Panc1 (cell line): ENCODE measurements at regions not wholly inside any gene's neighbourhood (a gene's known extent, or its start where the extent isn't known, plus 50 kb on each side); places are given as distances from the start of the nearest gene placed in this dataset.
A peak's percentile ranks its signal among the peaks of the same experiment; 100 is the strongest.

Experiments
- ATAC-seq: fragments of 200-7000 bp; cut with Tn5 transposase; 2 replicates; pipeline ENCODE4 v1.9.1; 2020; ENCODE audit warnings: mild to moderate bottlenecking, moderate library complexity
- BruUV-seq: library from RNA; stranded (reverse); fragments of 400-500 nt; replicated peaks from 2 replicates; lab custom pipeline; 2021; lab: Mats Ljungman, UMichigan
- CTCF ChIA-PET: fragments of 300-600 bp; sonication (Branson Sonifier 250); formaldehyde crosslinking; loops from one replicate; lab custom pipeline; 2022; ENCODE audit warnings: antibody characterized with exemption; lab: Charles Lee
- POLR2A ChIA-PET: fragments of 300-600 bp; sonication (Branson Sonifier 250); formaldehyde crosslinking; loops from one replicate; lab custom pipeline; 2022; ENCODE audit warnings: antibody characterized with exemption; lab: Charles Lee
- DNase-seq: peaks from one replicate; pipeline ENCODE4 v3.0.0-alpha.2; 2010; ENCODE audit warnings: low read depth, low spot score
- H3K27ac ChIP-seq: 2 replicates; pipeline ENCODE4 v1.5.1; 2011; ENCODE audit warnings: mild to moderate bottlenecking, low read length, inconsistent platforms
- H3K27me3 ChIP-seq: fragments of 200-500 bp; sonication (Bioruptor generic); 2 replicates; pipeline ENCODE4 v1.6.0; 2014; ENCODE audit warnings: low read length, inconsistent platforms; ENCODE audit not compliant: control insufficient read depth, insufficient read depth
- H3K36me3 ChIP-seq: fragments of 200-500 bp; sonication (Bioruptor generic); 2 replicates; pipeline ENCODE4 v1.5.1; 2014; ENCODE audit warnings: inconsistent platforms, mild to moderate bottlenecking, low read length, moderate library complexity; ENCODE audit not compliant: control insufficient read depth, insufficient read depth
- H3K4me1 ChIP-seq: 2 replicates; pipeline ENCODE4 v1.5.1; 2011; ENCODE audit warnings: inconsistent platforms, mild to moderate bottlenecking, low read length, moderate library complexity; ENCODE audit not compliant: control insufficient read depth, insufficient read depth
- H3K4me3 ChIP-seq, 2 experiments: 2 replicates each; pipeline ENCODE4 v1.5.1; 2011 to 2012; ENCODE audit warnings: low read depth in 2 of 2, low read length in 2 of 2, mild to moderate bottlenecking in 2 of 2, inconsistent platforms in 1 of 2, moderate library complexity in 1 of 2
- H3K9me3 ChIP-seq: fragments of 200-500 bp; sonication (Bioruptor generic); 2 replicates; pipeline ENCODE4 v1.5.1; 2014; ENCODE audit warnings: low read depth, mild to moderate bottlenecking, inconsistent platforms, low read length, moderate library complexity; ENCODE audit not compliant: control insufficient read depth, insufficient read depth
- POLR2AphosphoS5 ChIP-seq: IDR thresholded peaks from 2 replicates; pipeline ENCODE4 v1.6.1; 2012; ENCODE audit warnings: mild to moderate bottlenecking, low read depth, low read length, moderate library complexity
- SIN3A ChIP-seq: IDR thresholded peaks from 2 replicates; pipeline ENCODE4 v1.6.1; 2012; ENCODE audit warnings: low read depth, mild to moderate bottlenecking, low read length, moderate library complexity, borderline replicate concordance; ENCODE audit not compliant: insufficient read depth
- TCF7L2 ChIP-seq: IDR thresholded peaks from 2 replicates; pipeline ENCODE4 v1.6.1; 2011; ENCODE audit warnings: mild to moderate bottlenecking, low read depth, low read length, inconsistent platforms
- in situ Hi-C: cut with HindIII; loops from 2 replicates; pipeline ENCODE4 v1.10.0; 2016; ENCODE audit warnings: low sequenced_read_pairs, low pct_unique_long_range_greater_than_20kb
- intact Hi-C: fragments of 100-400 bp; cut with micrococcal nuclease; formaldehyde crosslinking; loops from one replicate; pipeline ENCODE4 v1.10.0; 2022; ENCODE audit not compliant: unreplicated experiment
- TF ChIP-seq, protein P1 (sequence below), 2 experiments: IDR thresholded peaks; 2 replicates each; pipeline ENCODE4 v1.6.1; 2011 to 2012; ENCODE audit warnings: low read depth in 2 of 2, control low read depth in 1 of 2, low read length in 1 of 2, mild to moderate bottlenecking in 1 of 2, moderate library complexity in 1 of 2; ENCODE audit not compliant: insufficient read depth in 1 of 2
- TF ChIP-seq, protein P2 (sequence below): fragments of 450-650 bp; IDR thresholded peaks from 2 replicates; pipeline ENCODE4 v1.5.1; 2017; ENCODE audit warnings: mild to moderate bottlenecking

DNA sequence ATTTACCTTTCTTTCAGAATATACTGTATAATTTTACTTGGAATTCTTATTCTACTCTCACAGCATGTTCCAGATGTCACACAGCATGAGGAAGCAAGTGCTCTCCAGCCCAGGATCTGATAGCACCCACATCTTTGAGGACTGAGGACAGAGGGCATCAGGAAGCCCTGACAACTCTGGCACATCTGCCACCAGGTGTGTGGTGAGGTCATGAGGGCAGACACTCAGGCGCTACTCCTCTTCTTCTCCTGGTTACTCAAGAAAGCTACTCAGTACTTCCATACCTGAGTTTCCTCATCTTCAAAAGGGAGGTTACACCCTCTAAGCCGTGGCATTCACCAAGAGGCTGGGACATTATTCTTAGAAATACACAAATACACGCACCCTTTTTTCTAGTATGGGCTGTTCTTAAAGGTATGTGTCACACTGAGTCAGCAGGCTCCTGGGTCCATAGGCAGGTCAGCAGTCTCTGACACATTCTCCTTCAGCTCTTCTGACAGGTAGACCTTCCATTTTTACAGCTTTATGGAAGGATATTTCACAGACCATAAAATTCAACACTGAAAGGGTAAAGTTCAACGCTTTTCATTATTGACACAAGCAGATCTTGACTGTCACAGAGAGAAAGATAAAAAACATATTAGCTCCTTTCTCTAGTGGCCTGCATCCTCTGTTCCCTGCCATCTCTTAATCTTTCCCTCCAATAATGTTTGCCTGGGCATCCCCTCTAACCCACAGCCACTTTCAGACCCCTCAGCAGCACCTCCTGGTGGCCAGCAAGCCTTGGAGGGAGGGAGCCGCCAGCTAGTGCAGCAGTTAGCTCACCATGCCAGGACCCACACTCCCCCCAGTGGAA, 103.2 kb upstream of the TJP1 start:
- no TSS peak for BruUV-seq
- no peaks in the 10 kb centered on the region for H3K36me3 ChIP-seq
- peaks cover 8% of the 10 kb centered on the region; the same call in 1 of the 2 replicates for H3K4me1 ChIP-seq
- H3K27me3 ChIP-seq, result no peaks in the 10 kb centered on the region
- in situ Hi-C loops (no loop called here), intact Hi-C loops (loop anchor here (5.0 to 10.0 kb wide), 2 partner anchors 178 to 261 kb away; no protein-coding TSS in a partner anchor)
- ATAC-seq, result peak; percentile 92
- ChIA-PET CTCF (interaction anchor here (0.5 to 1.3 kb wide), 9 partner anchors 26 to 312 kb away, joined by 3 to 6 read pairs (median 4); no protein-coding TSS in a partner anchor), POLR2A (no interaction called here)
- no peaks in the 10 kb centered on the region for H3K9me3 ChIP-seq
- TF ChIP-seq TCF7L2, result no peak
- TF ChIP-seq, protein P1, sequence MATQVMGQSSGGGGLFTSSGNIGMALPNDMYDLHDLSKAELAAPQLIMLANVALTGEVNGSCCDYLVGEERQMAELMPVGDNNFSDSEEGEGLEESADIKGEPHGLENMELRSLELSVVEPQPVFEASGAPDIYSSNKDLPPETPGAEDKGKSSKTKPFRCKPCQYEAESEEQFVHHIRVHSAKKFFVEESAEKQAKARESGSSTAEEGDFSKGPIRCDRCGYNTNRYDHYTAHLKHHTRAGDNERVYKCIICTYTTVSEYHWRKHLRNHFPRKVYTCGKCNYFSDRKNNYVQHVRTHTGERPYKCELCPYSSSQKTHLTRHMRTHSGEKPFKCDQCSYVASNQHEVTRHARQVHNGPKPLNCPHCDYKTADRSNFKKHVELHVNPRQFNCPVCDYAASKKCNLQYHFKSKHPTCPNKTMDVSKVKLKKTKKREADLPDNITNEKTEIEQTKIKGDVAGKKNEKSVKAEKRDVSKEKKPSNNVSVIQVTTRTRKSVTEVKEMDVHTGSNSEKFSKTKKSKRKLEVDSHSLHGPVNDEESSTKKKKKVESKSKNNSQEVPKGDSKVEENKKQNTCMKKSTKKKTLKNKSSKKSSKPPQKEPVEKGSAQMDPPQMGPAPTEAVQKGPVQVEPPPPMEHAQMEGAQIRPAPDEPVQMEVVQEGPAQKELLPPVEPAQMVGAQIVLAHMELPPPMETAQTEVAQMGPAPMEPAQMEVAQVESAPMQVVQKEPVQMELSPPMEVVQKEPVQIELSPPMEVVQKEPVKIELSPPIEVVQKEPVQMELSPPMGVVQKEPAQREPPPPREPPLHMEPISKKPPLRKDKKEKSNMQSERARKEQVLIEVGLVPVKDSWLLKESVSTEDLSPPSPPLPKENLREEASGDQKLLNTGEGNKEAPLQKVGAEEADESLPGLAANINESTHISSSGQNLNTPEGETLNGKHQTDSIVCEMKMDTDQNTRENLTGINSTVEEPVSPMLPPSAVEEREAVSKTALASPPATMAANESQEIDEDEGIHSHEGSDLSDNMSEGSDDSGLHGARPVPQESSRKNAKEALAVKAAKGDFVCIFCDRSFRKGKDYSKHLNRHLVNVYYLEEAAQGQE (IDR thresholded peaks at IDR 0.05; ENCODE audit: insufficient read depth in 1 of 2, low read depth in 2 of 2, low read length in 1 of 2), result no peak
- TF ChIP-seq, protein P2, sequence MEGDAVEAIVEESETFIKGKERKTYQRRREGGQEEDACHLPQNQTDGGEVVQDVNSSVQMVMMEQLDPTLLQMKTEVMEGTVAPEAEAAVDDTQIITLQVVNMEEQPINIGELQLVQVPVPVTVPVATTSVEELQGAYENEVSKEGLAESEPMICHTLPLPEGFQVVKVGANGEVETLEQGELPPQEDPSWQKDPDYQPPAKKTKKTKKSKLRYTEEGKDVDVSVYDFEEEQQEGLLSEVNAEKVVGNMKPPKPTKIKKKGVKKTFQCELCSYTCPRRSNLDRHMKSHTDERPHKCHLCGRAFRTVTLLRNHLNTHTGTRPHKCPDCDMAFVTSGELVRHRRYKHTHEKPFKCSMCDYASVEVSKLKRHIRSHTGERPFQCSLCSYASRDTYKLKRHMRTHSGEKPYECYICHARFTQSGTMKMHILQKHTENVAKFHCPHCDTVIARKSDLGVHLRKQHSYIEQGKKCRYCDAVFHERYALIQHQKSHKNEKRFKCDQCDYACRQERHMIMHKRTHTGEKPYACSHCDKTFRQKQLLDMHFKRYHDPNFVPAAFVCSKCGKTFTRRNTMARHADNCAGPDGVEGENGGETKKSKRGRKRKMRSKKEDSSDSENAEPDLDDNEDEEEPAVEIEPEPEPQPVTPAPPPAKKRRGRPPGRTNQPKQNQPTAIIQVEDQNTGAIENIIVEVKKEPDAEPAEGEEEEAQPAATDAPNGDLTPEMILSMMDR, result peak; percentile 92
- no peak overlapping the region for H3K27ac ChIP-seq
- no peak overlapping the region for H3K4me3 ChIP-seq
- no peak for DNase-seq

- ChIA-PET POLR2A (no interaction called here), CTCF (no interaction called here)
- H3K27ac ChIP-seq, result no peak overlapping the region
- intact Hi-C loops (loop anchor here (5.0 to 10.0 kb wide), 2 partner anchors 177 to 260 kb away; no protein-coding TSS in a partner anchor), in situ Hi-C loops (no loop called here)
- H3K27me3 ChIP-seq, result no peaks in the 10 kb centered on the region
- DNase-seq, result no peak
- TF ChIP-seq, protein P1 (IDR thresholded peaks at IDR 0.05; ENCODE audit: insufficient read depth in 1 of 2, low read depth in 2 of 2, low read length in 1 of 2), result no peak
- no peak for TF ChIP-seq SIN3A
- no peak for TF ChIP-seq POLR2AphosphoS5
- TF ChIP-seq, protein P2, result no peak
- TF ChIP-seq TCF7L2, result no peak
- ATAC-seq, result peak; percentile 64
- no peak overlapping the region for H3K4me3 ChIP-seq
- BruUV-seq, result no TSS peak
- H3K4me1 ChIP-seq, result peaks cover 8% of the 10 kb centered on the region; the same call in 1 of the 2 replicates
- H3K9me3 ChIP-seq, result no peaks in the 10 kb centered on the region
- no peaks in the 10 kb centered on the region for H3K36me3 ChIP-seq
These were observed 102.5 kb upstream of the TJP1 start for GRCh38 chr15:29924750-29925149.
